Smooth muscle cell (in vitro differentiated cells): ENCODE measurements at regions not wholly inside any gene's neighbourhood (a gene's known extent, or its start where the extent isn't known, plus 50 kb on each side); places are given as distances from the start of the nearest gene placed in this dataset.

ENCODE experiments used
- DNase-seq: peaks from one replicate; lab custom pipeline; 2025; ENCODE audit not compliant: unreplicated experiment; lab: John Stamatoyannopoulos, UW
- H2AFZ ChIP-seq: fragments of 200-600 bp; sonication (generic); 2 replicates; pipeline ENCODE4 v1.6.0; 2016; ENCODE audit warnings: antibody characterized with exemption, low read depth, mild to moderate bottlenecking
- H3F3A ChIP-seq: fragments of 200-600 bp; sonication (generic); 2 replicates; pipeline ENCODE4 v1.6.0; 2017; ENCODE audit warnings: antibody characterized with exemption, low read depth
- H3K27ac ChIP-seq: fragments of 200-600 bp; sonication (generic); 2 replicates; pipeline ENCODE4 v1.5.1; 2016; ENCODE audit warnings: low read depth, mild to moderate bottlenecking
- H3K27me3 ChIP-seq: fragments of 200-600 bp; sonication (generic); 2 replicates; pipeline ENCODE4 v1.6.1; 2016; ENCODE audit warnings: low read depth, mild to moderate bottlenecking
- H3K36me3 ChIP-seq: fragments of 200-600 bp; sonication (generic); 2 replicates; pipeline ENCODE4 v1.5.1; 2016; ENCODE audit warnings: low read depth
- H3K4me1 ChIP-seq: fragments of 200-600 bp; sonication (generic); 2 replicates; pipeline ENCODE4 v1.5.1; 2016; ENCODE audit warnings: low read depth
- H3K4me2 ChIP-seq: fragments of 200-600 bp; sonication (generic); 2 replicates; pipeline ENCODE4 v1.6.0; 2016; ENCODE audit warnings: mild to moderate bottlenecking
- H3K4me3 ChIP-seq: fragments of 200-600 bp; sonication (generic); 2 replicates; pipeline ENCODE4 v1.5.1; 2016; ENCODE audit warnings: mild to moderate bottlenecking
- H3K79me2 ChIP-seq: fragments of 200-600 bp; sonication (generic); 2 replicates; pipeline ENCODE4 v1.6.0; 2016; ENCODE audit warnings: low read depth, mild to moderate bottlenecking
- H3K9ac ChIP-seq: fragments of 200-600 bp; sonication (generic); 2 replicates; pipeline ENCODE4 v1.6.0; 2016; ENCODE audit warnings: low read depth
- H3K9me3 ChIP-seq: fragments of 200-600 bp; sonication (generic); replicated peaks from 2 replicates; pipeline ENCODE4 v1.5.1; 2016; ENCODE audit warnings: low read depth
- H4K20me1 ChIP-seq: fragments of 200-600 bp; sonication (generic); 2 replicates; pipeline ENCODE4 v1.6.0; 2016; ENCODE audit warnings: low read depth
- WGBS: methylation state at CpG from one replicate; pipeline ENCODE4 v1.1.7; 2016; ENCODE audit warnings: low lambda C conversion rate; 5-methylcytosine and 5-hydroxymethylcytosine counted together
- TF ChIP-seq, protein P1 (sequence below): fragments of 200-600 bp; sonication (generic); IDR thresholded peaks from 2 replicates; pipeline ENCODE4 v1.5.1; 2017; ENCODE audit warnings: borderline replicate concordance, mild to moderate bottlenecking, antibody characterized with exemption; ENCODE audit not compliant: insufficient read depth, poor library complexity, severe bottlenecking

GRCh38 chrX:16476692-16477091 lies 173.3 kb upstream of the S100G start:
- no peak for DNase-seq
- no peak overlapping the region for H3K9ac ChIP-seq
- H3K36me3 ChIP-seq = no peaks in the 10 kb centered on the region
- no peaks in the 10 kb centered on the region for H4K20me1 ChIP-seq
- H3K27ac ChIP-seq = no peak overlapping the region
- H3F3A ChIP-seq = no peaks in the 10 kb centered on the region
- H3K4me1 ChIP-seq = no peaks in the 10 kb centered on the region
- H3K4me2 ChIP-seq = no peak overlapping the region
- H3K79me2 ChIP-seq = no peaks in the 10 kb centered on the region
- no peaks in the 10 kb centered on the region for H3K27me3 ChIP-seq
- no peaks in the 10 kb centered on the region for H3K9me3 ChIP-seq
- H3K4me3 ChIP-seq = no peak overlapping the region
- H2AFZ ChIP-seq = no peak overlapping the region
- 87% methylated on average over 2 of the region's 2 CpGs for WGBS
- TF ChIP-seq, protein P1, sequence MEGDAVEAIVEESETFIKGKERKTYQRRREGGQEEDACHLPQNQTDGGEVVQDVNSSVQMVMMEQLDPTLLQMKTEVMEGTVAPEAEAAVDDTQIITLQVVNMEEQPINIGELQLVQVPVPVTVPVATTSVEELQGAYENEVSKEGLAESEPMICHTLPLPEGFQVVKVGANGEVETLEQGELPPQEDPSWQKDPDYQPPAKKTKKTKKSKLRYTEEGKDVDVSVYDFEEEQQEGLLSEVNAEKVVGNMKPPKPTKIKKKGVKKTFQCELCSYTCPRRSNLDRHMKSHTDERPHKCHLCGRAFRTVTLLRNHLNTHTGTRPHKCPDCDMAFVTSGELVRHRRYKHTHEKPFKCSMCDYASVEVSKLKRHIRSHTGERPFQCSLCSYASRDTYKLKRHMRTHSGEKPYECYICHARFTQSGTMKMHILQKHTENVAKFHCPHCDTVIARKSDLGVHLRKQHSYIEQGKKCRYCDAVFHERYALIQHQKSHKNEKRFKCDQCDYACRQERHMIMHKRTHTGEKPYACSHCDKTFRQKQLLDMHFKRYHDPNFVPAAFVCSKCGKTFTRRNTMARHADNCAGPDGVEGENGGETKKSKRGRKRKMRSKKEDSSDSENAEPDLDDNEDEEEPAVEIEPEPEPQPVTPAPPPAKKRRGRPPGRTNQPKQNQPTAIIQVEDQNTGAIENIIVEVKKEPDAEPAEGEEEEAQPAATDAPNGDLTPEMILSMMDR = no peak

GRCh38 chrX:16479206-16479869 lies 170.6 kb upstream of the S100G start:
- no peak overlapping the region for H3K4me3 ChIP-seq
- no peak overlapping the region for H2AFZ ChIP-seq
- no peaks in the 10 kb centered on the region for H3K79me2 ChIP-seq
- no peak for DNase-seq
- no peaks in the 10 kb centered on the region for H3K4me1 ChIP-seq
- WGBS = 70% methylated on average over 5 of the region's 5 CpGs
- H3K9me3 ChIP-seq = no peaks in the 10 kb centered on the region
- TF ChIP-seq, protein P1 = no peak
- H3K27me3 ChIP-seq = no peaks in the 10 kb centered on the region
- no peaks in the 10 kb centered on the region for H4K20me1 ChIP-seq
- H3K27ac ChIP-seq = peak overlapping the region; percentile 52
- no peaks in the 10 kb centered on the region for H3F3A ChIP-seq
- no peak overlapping the region for H3K4me2 ChIP-seq
- H3K9ac ChIP-seq = no peak overlapping the region
- H3K36me3 ChIP-seq = no peaks in the 10 kb centered on the region

DNA sequence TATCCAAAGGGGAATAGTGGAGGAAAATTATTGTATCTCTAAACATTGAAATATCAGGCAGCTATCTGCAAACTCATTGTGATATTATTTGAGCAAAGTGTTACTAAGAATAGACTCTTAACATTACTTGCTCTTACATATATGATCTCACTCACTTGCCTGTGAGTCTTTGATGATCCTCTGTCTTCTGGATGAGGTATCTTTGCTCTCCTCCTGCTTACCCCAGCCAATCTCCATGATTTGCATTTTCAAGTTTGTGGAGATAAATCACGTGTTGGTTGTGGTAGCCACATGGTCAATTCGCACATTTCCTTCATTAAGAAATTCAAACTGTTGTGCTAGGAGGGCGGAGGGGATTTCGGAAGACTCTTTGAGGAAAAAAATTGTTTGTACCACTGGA lies 169.9 kb upstream of the S100G start:
- Histone ChIP-seq H3K79me2 (no peaks in the 10 kb centered on the region), H3F3A (no peaks in the 10 kb centered on the region), H3K4me2 (no peak overlapping the region), H3K9ac (no peak overlapping the region), H3K4me3 (no peak overlapping the region), H2AFZ (no peak overlapping the region), H3K27ac (no peak overlapping the region), H4K20me1 (no peaks in the 10 kb centered on the region), H3K9me3 (no peaks in the 10 kb centered on the region), H3K27me3 (no peaks in the 10 kb centered on the region), H3K4me1 (no peaks in the 10 kb centered on the region), H3K36me3 (no peaks in the 10 kb centered on the region)
- TF ChIP-seq, protein P1 = no peak
- no peak for DNase-seq
- WGBS = 89% methylated on average over 4 of the region's 4 CpGs

DNA sequence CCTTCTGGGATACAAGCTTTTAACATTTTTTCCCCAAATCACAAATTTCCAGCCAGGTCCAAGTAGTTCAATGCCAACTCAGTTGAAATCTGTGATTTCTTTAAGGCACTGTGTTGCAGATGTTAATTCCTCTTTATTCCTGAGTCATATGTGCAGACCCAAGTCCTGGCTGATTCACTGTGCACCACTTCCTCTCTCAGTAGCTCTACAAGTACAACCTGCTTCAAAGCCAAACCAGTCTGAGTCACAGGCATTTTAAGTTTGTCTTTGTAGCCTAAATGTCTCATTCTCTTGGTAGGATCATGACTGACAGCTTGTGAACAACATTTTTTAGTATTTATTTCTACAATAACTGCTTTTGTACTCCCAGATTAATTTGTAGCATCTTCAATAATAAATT lies 165.6 kb upstream of the S100G start:
- no peaks in the 10 kb centered on the region for H3K27me3 ChIP-seq
- DNase-seq = no peak
- no peaks in the 10 kb centered on the region for H3K36me3 ChIP-seq
- H3K4me3 ChIP-seq = no peak overlapping the region
- H3K9me3 ChIP-seq = no peaks in the 10 kb centered on the region
- no peaks in the 10 kb centered on the region for H3F3A ChIP-seq
- H4K20me1 ChIP-seq = no peaks in the 10 kb centered on the region
- H3K27ac ChIP-seq = peak overlapping the region; percentile 51
- no peaks in the 10 kb centered on the region for H3K4me1 ChIP-seq
- no peak overlapping the region for H2AFZ ChIP-seq
- H3K79me2 ChIP-seq = no peaks in the 10 kb centered on the region
- H3K4me2 ChIP-seq = peak overlapping the region; percentile 15
- H3K9ac ChIP-seq = no peak overlapping the region
- TF ChIP-seq, protein P1 = no peak
